Endothelial cell of umbilical vein (primary cell): ENCODE measurements at regions not wholly inside any gene's neighbourhood (a gene's known extent, or its start where the extent isn't known, plus 50 kb on each side); places are given as distances from the start of the nearest gene placed in this dataset.

Source experiments
- BruUV-seq: library from RNA; stranded (reverse); fragments of 400-500 nt; replicated peaks from 2 replicates; lab custom pipeline; 2021; lab: Mats Ljungman, UMichigan
- CTCF ChIA-PET: fragments of 300-600, 350-600 bp; sonication (Branson Sonifier 250); formaldehyde crosslinking; loops from one replicate; lab custom pipeline; 2021; ENCODE audit warnings: antibody characterized with exemption, inconsistent platforms; lab: Charles Lee
- POLR2A ChIA-PET: fragments of 300-600, 350-600 bp; sonication (Branson Sonifier 250); formaldehyde crosslinking; loops from one replicate; lab custom pipeline; 2021; ENCODE audit warnings: antibody characterized with exemption, inconsistent platforms; lab: Charles Lee
- DNase-seq: peaks from one replicate; pipeline ENCODE4 v3.0.0-alpha.2; 2011; ENCODE audit warnings: low read depth, low spot score
- FAIRE-seq: peaks from 2 replicates; lab custom pipeline; 2011; peaks lifted over from hg19 to GRCh38; lab: Jason Lieb, UNC
- H2AFZ ChIP-seq: 2 replicates; pipeline ENCODE4 v1.6.0; 2012; ENCODE audit warnings: low read depth, low read length, control low read depth, inconsistent platforms
- H3K27ac ChIP-seq: 2 replicates; pipeline ENCODE4 v1.5.1; 2011; ENCODE audit warnings: low read depth, mild to moderate bottlenecking, control low read depth, low read length, moderate library complexity; ENCODE audit not compliant: insufficient read depth
- H3K27me3 ChIP-seq, 2 experiments: 2 replicates each; pipeline versions ENCODE4 v1.6.0 to v1.6.1; 2011; ENCODE audit warnings: low read length in 2 of 2, mixed read lengths in 1 of 2; ENCODE audit not compliant: control insufficient read depth in 2 of 2, insufficient read depth in 2 of 2
- H3K36me3 ChIP-seq, 2 experiments: 2 replicates in 1 of 2; 3 replicates in 1 of 2; pipeline ENCODE4 v1.5.1; 2011; ENCODE audit warnings: low read length in 2 of 2, mild to moderate bottlenecking in 1 of 2, moderate library complexity in 1 of 2; ENCODE audit not compliant: control insufficient read depth in 2 of 2, insufficient read depth in 2 of 2; ENCODE audit errors: extremely low read depth in 1 of 2
- H3K4me1 ChIP-seq: 3 replicates; pipeline ENCODE4 v1.5.1; 2011; ENCODE audit warnings: mild to moderate bottlenecking, low read length; ENCODE audit not compliant: control insufficient read depth, insufficient read depth; ENCODE audit errors: extremely low read depth
- H3K4me2 ChIP-seq: 2 replicates; pipeline ENCODE4 v1.6.1; 2011; ENCODE audit warnings: low read length, control low read depth, mixed read lengths; ENCODE audit not compliant: insufficient read depth
- H3K4me3 ChIP-seq, 3 experiments: fragments of 200-600 bp in 1 of 3; sonication (generic), shearing (Covaris generic) in 1 of 3; replicated peaks in 1 of 3; 2 replicates each; pipeline ENCODE4 v1.5.1; 2011 to 2016; ENCODE audit warnings: control low read depth in 3 of 3, low read length in 3 of 3, mild to moderate bottlenecking in 2 of 3, inconsistent platforms in 1 of 3, low read depth in 1 of 3, moderate library complexity in 1 of 3; ENCODE audit not compliant: insufficient read depth in 1 of 3
- H3K79me2 ChIP-seq: 2 replicates; pipeline ENCODE4 v1.6.0; 2012; ENCODE audit warnings: low read length, inconsistent platforms; ENCODE audit not compliant: control insufficient read depth, insufficient read depth
- H3K9ac ChIP-seq: replicated peaks from 2 replicates; pipeline ENCODE3; 2011; ENCODE audit warnings: low read length, control low read depth; ENCODE audit not compliant: insufficient read depth; ENCODE audit errors: extremely low read depth
- H3K9me1 ChIP-seq: replicated peaks from 3 replicates; pipeline ENCODE4 v1.6.0; 2011; ENCODE audit warnings: mild to moderate bottlenecking, low read length; ENCODE audit not compliant: control insufficient read depth, insufficient read depth; ENCODE audit errors: extremely low read depth
- H3K9me3 ChIP-seq: replicated peaks from 2 replicates; pipeline ENCODE4 v1.5.1; 2012; ENCODE audit warnings: low read length, inconsistent platforms; ENCODE audit not compliant: control insufficient read depth, insufficient read depth
- H4K20me1 ChIP-seq: replicated peaks from 2 replicates; pipeline ENCODE3; 2011; ENCODE audit warnings: mild to moderate bottlenecking, low read length; ENCODE audit not compliant: control insufficient read depth, insufficient read depth; ENCODE audit errors: extremely low read depth
- CTCF ChIP-seq, 2 donors: IDR thresholded peaks; 1 replicate in 1 of 2; 2 replicates in 1 of 2; pipeline ENCODE4 v1.5.1; 2011; ENCODE audit warnings: low read length in 2 of 2, mild to moderate bottlenecking in 2 of 2, moderate library complexity in 2 of 2, control low read depth in 1 of 2, inconsistent platforms in 1 of 2, low read depth in 1 of 2; ENCODE audit not compliant: insufficient read depth in 1 of 2; ENCODE audit errors: extremely low read depth in 1 of 2
- EZH2 ChIP-seq: IDR thresholded peaks from 2 replicates; pipeline ENCODE4 v1.6.1; 2012; ENCODE audit warnings: borderline replicate concordance, low read depth, mild to moderate bottlenecking, moderate library complexity, low read length, inconsistent platforms; ENCODE audit not compliant: severe bottlenecking
- FOS ChIP-seq: IDR thresholded peaks from 2 replicates; pipeline ENCODE4 v1.6.1; 2011; ENCODE audit warnings: mild to moderate bottlenecking, low read length, moderate library complexity, borderline replicate concordance; ENCODE audit not compliant: insufficient read depth
- GATA2 ChIP-seq: IDR thresholded peaks from 2 replicates; pipeline ENCODE4 v1.7.0; 2011; ENCODE audit warnings: low read depth, mild to moderate bottlenecking, moderate library complexity, mixed read lengths, low read length; ENCODE audit not compliant: insufficient read length, insufficient read depth
- JUN ChIP-seq: IDR thresholded peaks from 2 replicates; pipeline ENCODE4 v1.6.1; 2011; ENCODE audit warnings: borderline replicate concordance, low read depth; ENCODE audit not compliant: insufficient read length, insufficient read depth
- MYC ChIP-seq: IDR thresholded peaks from one replicate; pipeline ENCODE4 v1.6.1; 2011; ENCODE audit warnings: mild to moderate bottlenecking, low read depth, low read length
- POLR2A ChIP-seq: IDR thresholded peaks from 2 replicates; pipeline ENCODE4 v1.6.1; 2012; ENCODE audit warnings: low read depth, mild to moderate bottlenecking, control low read depth, low read length
- POLR2AphosphoS5 ChIP-seq: IDR thresholded peaks from 2 replicates; pipeline ENCODE4 v1.6.1; 2012; ENCODE audit warnings: low read depth, mild to moderate bottlenecking, control low read depth, low read length, moderate library complexity; ENCODE audit not compliant: insufficient read depth
- dilution Hi-C: fragments of 300-500 bp; cut with MboI; formaldehyde crosslinking; loops from one replicate; pipeline ENCODE4 v1.15.0; 2019; ENCODE audit warnings: low sequenced_read_pairs; ENCODE audit not compliant: extremely low pct_ligation_motif_present
- intact Hi-C: fragments of 100-400 bp; cut with micrococcal nuclease; formaldehyde crosslinking; loops from one replicate; pipeline ENCODE4 v1.10.0; 2022
- TF ChIP-seq, protein P1 (sequence below): IDR thresholded peaks from 2 replicates; pipeline ENCODE4 v1.6.1; 2011; ENCODE audit not compliant: insufficient read depth, insufficient read length

DNA sequence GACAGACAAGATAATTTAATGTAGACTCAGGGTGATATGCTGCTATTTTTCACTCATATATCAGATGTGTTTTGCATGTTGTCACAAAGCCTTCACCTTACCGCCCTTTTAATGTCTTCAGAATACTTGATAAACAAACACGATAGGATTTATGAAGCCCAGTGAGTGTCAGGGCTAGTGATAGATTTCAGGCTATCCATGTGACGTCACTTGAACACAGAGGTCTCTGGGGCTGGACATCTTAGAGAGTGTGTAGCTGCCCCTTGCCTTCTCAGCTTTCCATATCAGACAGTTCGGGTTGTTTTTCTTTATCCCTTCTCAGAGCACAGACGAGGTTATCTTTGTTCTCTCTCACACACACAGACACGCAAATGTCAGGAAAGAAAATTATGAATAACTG is 105.3 kb upstream of the GSC start:
- DNase-seq (no peak), FAIRE-seq (no peak)
- BruUV-seq = no TSS peak
- no peak overlapping the region for H2AFZ ChIP-seq
- H3K36me3 ChIP-seq = no peaks in the 10 kb centered on the region
- dilution Hi-C loops (no loop called here), intact Hi-C loops (no loop called here)
- no peak overlapping the region for H3K27ac ChIP-seq
- no peaks in the 10 kb centered on the region for H3K9me3 ChIP-seq
- CTCF ChIA-PET = no interaction called here
- H3K9me1 ChIP-seq = no peaks in the 10 kb centered on the region
- no peaks in the 10 kb centered on the region for H3K4me1 ChIP-seq
- H3K79me2 ChIP-seq = no peaks in the 10 kb centered on the region
- POLR2A ChIA-PET = no interaction called here
- no peak overlapping the region for H3K4me2 ChIP-seq
- H3K9ac ChIP-seq = no peak overlapping the region
- no peak for TF ChIP-seq MYC
- no peak for TF ChIP-seq POLR2A
- TF ChIP-seq, protein P1, sequence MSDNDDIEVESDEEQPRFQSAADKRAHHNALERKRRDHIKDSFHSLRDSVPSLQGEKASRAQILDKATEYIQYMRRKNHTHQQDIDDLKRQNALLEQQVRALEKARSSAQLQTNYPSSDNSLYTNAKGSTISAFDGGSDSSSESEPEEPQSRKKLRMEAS = no peak
- TF ChIP-seq JUN = no peak
- TF ChIP-seq FOS = no peak
- no peak for TF ChIP-seq POLR2AphosphoS5
- TF ChIP-seq GATA2 = no peak
- TF ChIP-seq EZH2 = no peak
- TF ChIP-seq CTCF (IDR thresholded peaks at IDR 0.05; ENCODE audit: extremely low read depth in 1 of 2, insufficient read depth in 1 of 2, low read depth in 1 of 2, low read length in 2 of 2) = no peak
- H4K20me1 ChIP-seq = no peaks in the 10 kb centered on the region
- no peaks in the 10 kb centered on the region for H3K27me3 ChIP-seq
- no peak overlapping the region for H3K4me3 ChIP-seq
